SK-MEL-5 (cell line): ENCODE measurements at regions not wholly inside any gene's neighbourhood (a gene's known extent, or its start where the extent isn't known, plus 50 kb on each side); places are given as distances from the start of the nearest gene placed in this dataset.
"Not testable (repeated sequence)": the region's sequence is repeated elsewhere in the genome, so short reads cannot be mapped to it uniquely, and the experiment has no call there.

Experiments used
- DNase-seq: peaks from one replicate; pipeline ENCODE4 v3.0.0-alpha.2; 2016; ENCODE audit warnings: low read depth, low spot score
- in situ Hi-C: cut with HindIII; loops from 2 replicates; pipeline ENCODE4 v1.10.0; 2016; ENCODE audit warnings: low sequenced_read_pairs, high pct_unique_total_duplicates, low pct_unique_long_range_greater_than_20kb

GRCh38 chr6:14889611-14890593, 356.0 kb upstream of the JARID2 start:
- in situ Hi-C loops, result no loop called here

DNA sequence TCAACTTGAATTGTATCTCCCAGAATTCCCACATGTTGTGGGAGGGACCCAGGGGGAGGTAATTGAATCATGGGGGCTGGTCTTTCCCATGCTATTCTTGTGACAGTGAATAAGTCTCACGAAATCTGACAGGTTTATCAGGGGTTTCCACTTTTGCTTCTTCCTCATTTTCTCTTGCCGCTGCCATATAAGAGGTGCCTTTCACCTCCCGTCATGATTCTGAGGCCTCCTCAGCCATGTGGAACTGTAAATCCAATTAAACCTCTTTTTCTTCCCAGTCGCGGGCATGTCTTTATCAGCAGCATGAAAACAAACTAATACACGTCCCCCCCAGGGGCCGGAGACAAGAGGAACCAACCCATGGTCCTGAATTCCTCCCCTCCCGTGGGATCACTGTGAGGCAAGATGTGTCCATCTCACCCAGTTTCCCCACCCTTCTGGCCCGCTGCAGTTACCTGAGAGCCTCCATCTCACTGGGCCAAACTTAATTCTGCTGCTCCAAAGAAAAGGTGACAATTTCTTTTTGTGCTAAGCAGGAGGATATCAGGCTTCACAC, 354.0 kb upstream of the JARID2 start:
- DNase-seq, in situ Hi-C loops: not testable (repeated sequence)

More at GRCh38 chr6:14889611-14890593, 356.0 kb upstream of the JARID2 start:
- DNase-seq, result no peak

DNA sequence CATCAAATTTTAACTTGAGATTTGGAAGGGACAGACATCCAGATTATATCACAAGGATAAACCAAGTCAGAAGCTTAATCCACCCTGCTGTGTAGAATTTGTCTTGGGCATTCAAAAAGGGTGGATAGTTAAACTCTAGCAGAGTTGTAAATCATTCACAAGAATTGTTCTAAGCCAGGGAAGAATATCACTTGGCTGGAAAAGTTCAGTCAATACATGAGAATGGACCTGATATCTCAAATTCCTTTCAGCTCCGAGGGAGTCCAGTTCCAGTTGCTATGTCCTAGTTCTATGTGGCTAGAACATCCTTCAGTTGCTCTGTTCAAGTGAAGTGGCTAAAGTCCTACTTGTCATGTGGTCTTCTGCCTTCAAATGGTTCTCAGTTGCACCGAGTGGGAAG, 351.8 kb upstream of the JARID2 start:
- DNase-seq, result no peak
- in situ Hi-C loops, result no loop called here

DNA sequence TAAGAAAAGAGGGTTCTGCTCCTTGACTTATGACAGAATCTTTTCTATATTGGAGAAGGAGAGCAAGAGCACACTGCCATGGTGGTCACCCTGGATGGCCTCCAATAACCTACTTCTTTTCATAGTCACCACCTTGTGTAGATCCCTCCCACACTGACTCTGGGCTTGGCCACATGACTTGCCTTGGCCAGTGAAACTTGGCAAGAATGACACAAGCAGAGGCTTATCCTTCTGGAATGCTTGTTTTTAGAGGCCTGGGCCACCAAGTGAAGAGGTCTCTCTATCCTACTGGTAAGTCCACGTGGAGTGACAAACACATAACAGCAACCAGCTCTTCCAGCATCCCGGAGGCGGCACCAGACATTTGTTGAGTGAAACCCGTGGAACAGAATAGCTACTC, 349.4 kb upstream of the JARID2 start:
- in situ Hi-C loops, result no loop called here
- peak; percentile 26 for DNase-seq

DNA sequence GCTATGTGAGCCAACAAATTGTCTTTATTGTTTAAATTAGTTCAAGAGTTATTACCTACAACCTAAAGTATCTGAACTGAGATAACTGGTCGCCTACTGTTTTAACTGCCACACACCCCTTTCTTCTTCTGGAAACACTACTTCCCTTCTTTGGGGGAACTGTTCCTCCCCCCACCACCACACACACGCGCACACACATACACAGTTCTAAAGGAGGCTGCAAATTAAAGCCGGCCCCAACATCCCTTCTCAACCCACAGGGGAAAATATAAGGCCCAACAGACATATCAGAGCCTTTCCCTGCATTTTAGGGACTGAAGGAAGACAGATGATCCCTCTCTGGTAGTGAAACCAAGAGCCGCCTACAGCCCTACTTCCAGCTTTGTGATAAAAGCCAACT, 348.0 kb upstream of the JARID2 start:
- in situ Hi-C loops, result no loop called here
- no peak for DNase-seq

GRCh38 chr6:14899441-14899840, 346.4 kb upstream of the JARID2 start:
- in situ Hi-C loops, DNase-seq: not testable (repeated sequence)

GRCh38 chr6:14900919-14901318, 344.9 kb upstream of the JARID2 start:
- no peak for DNase-seq
- in situ Hi-C loops, result no loop called here

GRCh38 chr6:14903176-14904038, 342.5 kb upstream of the JARID2 start:
- in situ Hi-C loops, result no loop called here

DNA sequence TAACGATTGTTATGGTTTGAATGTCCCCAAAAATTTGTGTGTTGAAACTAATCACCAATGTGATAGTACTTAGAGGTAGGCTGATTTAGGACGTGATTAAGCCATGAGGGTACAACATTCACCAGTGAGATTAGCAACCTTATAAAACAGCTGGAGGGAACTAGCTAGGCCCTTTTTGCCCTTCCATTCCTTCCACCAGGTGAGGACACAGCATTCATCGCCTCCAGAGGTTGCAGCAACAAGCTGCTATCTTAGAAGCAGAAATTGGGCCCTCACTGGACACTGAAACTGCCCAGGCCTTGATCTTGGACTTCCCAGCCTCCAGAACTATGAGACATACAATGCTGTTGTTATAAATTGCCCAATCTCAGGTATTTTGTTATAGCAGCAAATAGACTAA, 340.7 kb upstream of the JARID2 start:
- in situ Hi-C loops, result no loop called here

More at GRCh38 chr6:14903176-14904038, 342.5 kb upstream of the JARID2 start:
- no peak for DNase-seq

DNA sequence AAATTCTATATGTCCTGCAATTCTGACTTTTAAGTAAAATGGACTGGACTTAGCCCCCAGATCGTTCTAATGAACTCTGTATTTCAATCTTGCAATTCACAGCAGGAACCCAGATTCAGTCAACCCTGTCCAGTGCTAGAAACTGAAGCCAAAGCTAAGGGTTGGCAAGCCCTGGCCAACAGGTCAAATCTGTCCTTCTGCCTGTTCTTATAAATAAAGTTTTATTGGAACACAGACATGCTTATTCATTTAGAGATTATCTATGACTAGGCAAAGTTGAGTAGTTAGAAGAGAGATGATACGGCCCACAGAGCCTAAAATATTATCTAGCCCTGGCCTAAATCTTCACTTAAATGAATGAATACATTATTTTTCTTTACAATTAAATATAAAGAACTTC, 339.2 kb upstream of the JARID2 start:
- in situ Hi-C loops, result no loop called here
- DNase-seq, result no peak

More for the DNA sequence above, 340.7 kb upstream of the JARID2 start:
- DNase-seq, result no peak

DNA sequence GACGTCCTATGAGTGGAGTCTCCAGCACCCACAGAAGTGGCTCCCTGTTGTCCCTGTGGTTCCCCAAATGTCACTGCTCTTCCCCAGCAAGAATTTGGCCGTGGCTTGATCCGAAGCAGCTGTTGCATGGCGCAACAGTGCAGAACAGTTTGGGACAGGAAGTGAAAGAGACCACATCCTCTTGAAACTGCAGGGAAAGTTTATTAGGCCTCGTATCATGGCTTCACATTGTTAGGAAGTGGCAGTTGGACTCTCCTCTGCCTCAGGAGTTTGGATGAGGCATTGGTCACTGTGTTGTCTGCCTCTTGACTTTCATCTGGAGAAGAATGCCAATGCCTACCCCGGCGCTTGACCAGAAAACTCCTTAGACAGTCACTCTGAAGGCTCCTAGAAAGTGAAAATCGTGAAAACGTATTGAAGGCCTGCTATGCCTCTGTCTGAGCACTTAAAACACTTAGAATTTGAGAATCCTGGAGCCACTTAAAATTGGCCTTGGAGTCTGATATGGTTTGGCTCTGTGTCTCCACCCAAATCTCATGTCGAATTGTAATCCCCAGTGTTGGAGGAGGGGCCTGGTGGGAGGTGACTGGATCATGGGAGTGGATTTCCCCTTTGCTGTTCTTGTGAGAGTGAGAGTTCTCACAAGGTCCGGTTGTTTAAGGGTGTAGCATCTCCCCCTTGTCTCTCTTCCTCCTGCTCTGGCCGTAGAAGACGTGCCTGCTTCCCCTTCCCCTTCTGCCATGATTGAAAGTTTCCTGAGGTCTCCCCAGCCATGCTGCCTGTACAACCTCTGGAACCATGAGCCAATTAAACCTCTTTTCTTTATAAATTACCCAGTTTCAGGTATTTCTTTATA, 334.9 kb upstream of the JARID2 start:
- in situ Hi-C loops, result no loop called here
- no peak for DNase-seq

- DNase-seq, result no peak
- in situ Hi-C loops, result no loop called here
Observed at GRCh38 chr6:14912226-14912625, 333.6 kb upstream of the JARID2 start.

DNA sequence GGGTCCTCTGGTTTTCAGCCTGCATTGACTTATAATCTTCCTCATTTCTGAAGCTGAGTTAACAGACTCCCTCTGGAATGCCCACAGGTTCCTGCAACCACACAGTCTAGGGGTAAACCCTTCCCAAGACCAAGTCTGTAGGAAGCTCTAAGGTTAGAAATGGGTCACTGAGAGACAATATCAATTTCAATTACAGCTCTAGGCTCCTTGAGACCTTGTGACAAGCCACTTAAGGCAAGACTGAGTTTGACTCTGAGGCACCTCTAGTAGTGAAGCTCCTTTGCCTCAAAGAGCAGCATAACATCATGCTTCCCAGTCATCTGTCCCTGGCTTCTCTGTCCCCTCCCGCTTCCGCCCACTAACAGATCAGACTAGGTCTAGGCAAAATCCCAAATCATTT, 333.2 kb upstream of the JARID2 start:
- in situ Hi-C loops, result no loop called here
- DNase-seq, result no peak

DNA sequence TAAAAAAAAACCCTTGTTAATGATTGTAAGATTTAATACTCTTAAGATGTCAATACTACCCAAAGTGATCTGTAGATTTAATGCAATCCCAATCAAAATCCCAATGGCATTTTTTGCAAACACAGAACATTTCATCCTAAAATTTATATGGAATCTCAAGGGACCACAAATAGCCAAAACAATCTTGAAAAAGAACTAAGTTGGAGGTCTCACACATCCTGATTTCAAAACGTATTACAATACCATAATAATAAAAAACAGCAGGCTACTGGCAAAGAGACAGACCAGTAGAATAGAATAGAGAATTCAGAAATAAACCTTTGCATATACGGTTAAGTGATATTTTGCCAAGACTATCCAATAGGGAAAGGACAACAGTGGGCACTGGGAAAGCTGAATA, 331.9 kb upstream of the JARID2 start:
- no peak for DNase-seq
- in situ Hi-C loops, result no loop called here

- in situ Hi-C loops, result no loop called here
- DNase-seq, result no peak
Observed at GRCh38 chr6:14915888-14916832, 329.7 kb upstream of the JARID2 start.
